Right ventricle myocardium superior (tissue), 1 donor: ENCODE measurements at regions not wholly inside any gene's neighbourhood (a gene's known extent, or its start where the extent isn't known, plus 50 kb on each side); places are given as distances from the start of the nearest gene placed in this dataset.
"Not testable (repeated sequence)": the region's sequence is repeated elsewhere in the genome, so short reads cannot be mapped to it uniquely, and the experiment has no call there.

ENCODE experiments used
- ATAC-seq: fragments of 200-7000 bp; cut with Tn5 transposase; one replicate; pipeline ENCODE4 v1.9.1; 2020; ENCODE audit warnings: mild to moderate bottlenecking; ENCODE audit not compliant: poor library complexity
- DNase-seq: peaks from one replicate; pipeline ENCODE4 v3.0.0-alpha.2; 2020
- intact Hi-C: fragments of 100-400 bp; cut with DNase I; formaldehyde crosslinking; loops from one replicate; pipeline ENCODE4 v1.11.2; 2022
- donor health status: DM: no; HTN: yes; CAD: no; lungs with severe emphysema.

- DNase-seq (no peak), ATAC-seq (no peak)
- intact Hi-C loops: loop anchor here (5.0 kb wide), 2 partner anchors 230 to 390 kb away; partner anchors contain the start of gene MAP2K3
Observed at GRCh38 chr17:21512307-21513011, 136.3 kb downstream of the KCNJ12 start.

- DNase-seq (peak; percentile 84), ATAC-seq (peak; percentile 71)
- intact Hi-C loops: loop anchor here (5.0 kb wide), 2 partner anchors 231 to 391 kb away; partner anchors contain the start of gene MAP2K3
Observed at GRCh38 chr17:21513012-21513570, 136.9 kb downstream of the KCNJ12 start.

GRCh38 chr17:21514567-21514966 lies 138.4 kb downstream of the KCNJ12 start:
- not testable (repeated sequence) for DNase-seq, ATAC-seq
- intact Hi-C loops: loop anchor here (5.0 kb wide), 2 partner anchors 232 to 392 kb away; partner anchors contain the start of gene MAP2K3

GRCh38 chr17:21517538-21518293 lies 141.6 kb downstream of the KCNJ12 start:
- no peak for ATAC-seq
- intact Hi-C loops: no loop called here
- no peak for DNase-seq

- intact Hi-C loops: no loop called here
- DNase-seq: no peak
- no peak for ATAC-seq
Observed at GRCh38 chr17:21522755-21523336, 146.7 kb downstream of the KCNJ12 start.

GRCh38 chr17:21523497-21524210 lies 147.5 kb downstream of the KCNJ12 start:
- no peak for ATAC-seq
- DNase-seq: no peak
- intact Hi-C loops: no loop called here

- ATAC-seq: peak; percentile 68
- intact Hi-C loops: no loop called here
Observed at GRCh38 chr17:21524211-21524591, 148.0 kb downstream of the KCNJ12 start.

GRCh38 chr17:21525464-21526130 lies 149.4 kb downstream of the KCNJ12 start:
- ATAC-seq: no peak
- no peak for DNase-seq
- intact Hi-C loops: no loop called here

More at GRCh38 chr17:21524211-21524591, 148.0 kb downstream of the KCNJ12 start:
- no peak for DNase-seq

- peak; percentile 36 for ATAC-seq
- DNase-seq: no peak
- intact Hi-C loops: no loop called here
Observed at GRCh38 chr17:21528031-21528695, 152.0 kb downstream of the KCNJ12 start.

GRCh38 chr17:21530311-21530710 lies 154.2 kb downstream of the KCNJ12 start:
- DNase-seq: no peak
- no peak for ATAC-seq
- intact Hi-C loops: no loop called here

GRCh38 chr17:21530841-21531240 lies 154.7 kb downstream of the KCNJ12 start:
- ATAC-seq (no peak), DNase-seq (no peak)
- intact Hi-C loops: no loop called here

- ATAC-seq: no peak
- no peak for DNase-seq
Observed at GRCh38 chr17:21532763-21533385, 156.7 kb downstream of the KCNJ12 start.

GRCh38 chr17:21535686-21536375 lies 156.5 kb upstream of the KCNJ18 start:
- DNase-seq (no peak), ATAC-seq (no peak)
- intact Hi-C loops: no loop called here

More at GRCh38 chr17:21532763-21533385, 156.7 kb downstream of the KCNJ12 start:
- intact Hi-C loops: no loop called here

- intact Hi-C loops: no loop called here
- ATAC-seq (no peak), DNase-seq (no peak)
Observed at GRCh38 chr17:21537302-21537701, 155.0 kb upstream of the KCNJ18 start.

- no peak for DNase-seq
- intact Hi-C loops: no loop called here
- no peak for ATAC-seq
Observed at GRCh38 chr17:21538615-21539014, 153.7 kb upstream of the KCNJ18 start.

GRCh38 chr17:21539146-21539545 lies 153.2 kb upstream of the KCNJ18 start:
- ATAC-seq (no peak), DNase-seq (no peak)
- intact Hi-C loops: no loop called here

GRCh38 chr17:21540502-21540901 lies 151.8 kb upstream of the KCNJ18 start:
- DNase-seq: no peak
- ATAC-seq: no peak
- intact Hi-C loops: no loop called here
